ENCODE measurements at regions not wholly inside any gene's neighbourhood (a gene's known extent, or its start where the extent isn't known, plus 50 kb on each side); places are given as distances from the start of the nearest gene placed in this dataset.

GRCh38 chr6:167506443-167507301 is 181.8 kb downstream of the TTLL2 start:
- no peak for ATAC-seq
- intact Hi-C loops (cut with DNase I), result no loop called here
- no peaks in the 10 kb centered on the region for H3K36me3 ChIP-seq
- H3K27ac ChIP-seq, result no peak overlapping the region
- DNase-seq, result no peak
- no peak overlapping the region for H3K4me3 ChIP-seq
- no peak for TF ChIP-seq CTCF (IDR thresholded peaks at IDR 0.05)
- 85 to 86% methylated on average over 25 of the region's 25 CpGs for WGBS, 2 donors
- H3K9me3 ChIP-seq, result no peaks in the 10 kb centered on the region
- H3K27me3 ChIP-seq, result peaks cover 0 to 4% (median 0%) of the 10 kb centered on the region in 7 donors
- H3K4me1 ChIP-seq, result peaks cover 0 to 24% (median 5%) of the 10 kb centered on the region in 9 donors

GRCh38 chr6:167507376-167507945 is 182.6 kb downstream of the TTLL2 start:
- TF ChIP-seq CTCF (IDR thresholded peaks at IDR 0.05), result no peak
- 84 to 89% methylated on average over 15 of the region's 15 CpGs for WGBS, 2 donors

GRCh38 chr6:167508919-167509852 is 184.3 kb downstream of the TTLL2 start:
- H3K9me3 ChIP-seq, result no peaks in the 10 kb centered on the region
- no peak for TF ChIP-seq CTCF (IDR thresholded peaks at IDR 0.05)
- no peaks in the 10 kb centered on the region for H3K36me3 ChIP-seq
- no peak overlapping the region for H3K27ac ChIP-seq
- ATAC-seq (no peak), DNase-seq (no peak)
- WGBS, 2 donors, result 85 to 92% methylated on average over 29 of the region's 29 CpGs
- peaks cover 0 to 4% (median 0%) of the 10 kb centered on the region in 7 donors for H3K27me3 ChIP-seq
- intact Hi-C loops (cut with DNase I), result no loop called here
- H3K4me3 ChIP-seq, result no peak overlapping the region
- peaks cover 0 to 18% (median 5%) of the 10 kb centered on the region in 9 donors for H3K4me1 ChIP-seq

More at GRCh38 chr6:167507376-167507945, 182.6 kb downstream of the TTLL2 start:
- Histone ChIP-seq H3K9me3 (no peaks in the 10 kb centered on the region), H3K36me3 (no peaks in the 10 kb centered on the region), H3K4me3 (no peak overlapping the region), H3K4me1 (peaks cover 0 to 24% (median 5%) of the 10 kb centered on the region in 9 donors), H3K27me3 (peaks cover 0 to 4% (median 0%) of the 10 kb centered on the region in 7 donors), H3K27ac (no peak overlapping the region)
- ATAC-seq (no peak), DNase-seq (no peak)
- intact Hi-C loops (cut with DNase I), result no loop called here

- no peaks in the 10 kb centered on the region for H3K9me3 ChIP-seq
- no peak overlapping the region for H3K4me3 ChIP-seq
- no peaks in the 10 kb centered on the region for H3K36me3 ChIP-seq
- intact Hi-C loops (cut with DNase I), result no loop called here
- WGBS, 2 donors, result 92 to 93% methylated on average over 10 of the region's 10 CpGs
- ATAC-seq, result no peak
- DNase-seq, result no peak
- H3K4me1 ChIP-seq, result peaks cover 0 to 12% (median 2%) of the 10 kb centered on the region in 9 donors
- H3K27ac ChIP-seq, result no peak overlapping the region
- no peak for TF ChIP-seq CTCF (IDR thresholded peaks at IDR 0.05)
- peaks cover 0 to 4% (median 0%) of the 10 kb centered on the region in 7 donors for H3K27me3 ChIP-seq
Measured at GRCh38 chr6:167509853-167510220, 185.0 kb downstream of the TTLL2 start.
